Eye (tissue), 1 donor: ENCODE measurements at regions not wholly inside any gene's neighbourhood (a gene's known extent, or its start where the extent isn't known, plus 50 kb on each side); places are given as distances from the start of the nearest gene placed in this dataset.

Experiments
- DNase-seq: peaks from one replicate; pipeline ENCODE4 v3.0.0-alpha.2; 2015

- peak; percentile 41 for DNase-seq
These were observed 178.1 kb downstream of the FGF1 start for GRCh38 chr5:142507531-142508372.

GRCh38 chr5:142506756-142507155 is 179.1 kb downstream of the FGF1 start:
- peak; percentile 33 for DNase-seq

DNA sequence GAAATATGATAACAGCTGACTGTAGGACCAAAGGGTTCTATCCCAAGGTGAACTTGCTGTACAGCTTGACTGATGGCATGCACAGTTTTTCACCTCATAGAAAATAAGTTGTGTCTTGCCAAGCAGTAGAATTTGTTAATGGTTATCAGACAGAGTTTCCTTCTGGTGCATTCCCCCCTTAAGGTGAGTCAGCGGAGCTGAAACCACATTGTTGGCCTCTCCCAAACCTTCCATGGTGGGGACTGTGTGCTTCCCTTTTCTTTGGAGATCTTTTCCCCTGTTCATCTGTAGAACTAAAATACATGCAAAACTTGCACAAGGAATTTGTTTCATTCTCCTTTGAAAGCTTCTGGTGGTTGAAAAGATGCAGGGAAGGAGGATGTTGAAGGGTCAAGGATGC is 179.8 kb downstream of the FGF1 start:
- no peak for DNase-seq

- no peak for DNase-seq
These were observed 177.1 kb upstream of the SPRY4 start for GRCh38 chr5:142501890-142502289.

- DNase-seq: no peak
These were observed 175.5 kb upstream of the SPRY4 start for GRCh38 chr5:142500227-142500905.

DNA sequence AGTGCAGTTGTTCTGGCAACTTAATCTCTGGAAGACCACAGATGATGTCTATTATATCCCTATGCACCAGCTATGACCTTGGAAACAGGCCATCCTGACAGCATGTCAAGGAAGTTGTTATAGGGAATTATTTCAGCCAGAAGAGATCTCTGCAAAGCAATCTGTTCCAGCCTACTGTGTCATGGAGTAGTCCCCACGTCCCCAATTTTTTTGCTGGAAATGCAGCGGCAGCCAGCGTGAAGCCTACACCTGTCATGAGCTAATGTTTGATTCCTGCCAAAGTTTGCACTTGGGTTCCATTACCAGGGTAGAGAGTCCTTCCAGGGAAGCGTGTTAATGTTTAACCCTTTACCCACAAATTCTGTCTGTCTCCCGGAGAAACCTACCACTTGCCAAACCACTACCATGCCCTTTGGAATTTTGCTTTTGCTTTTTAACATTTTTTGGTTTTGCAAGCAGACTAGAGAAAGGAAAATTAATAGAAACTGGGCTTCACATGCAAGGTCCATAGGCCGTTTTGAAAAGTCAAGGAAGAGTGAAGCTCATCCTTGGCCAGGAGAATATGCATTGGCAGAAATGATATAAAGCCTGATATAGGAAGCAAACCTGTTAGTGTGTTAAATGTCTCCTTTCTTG is 174.9 kb upstream of the SPRY4 start:
- peak; percentile 39 for DNase-seq

DNA sequence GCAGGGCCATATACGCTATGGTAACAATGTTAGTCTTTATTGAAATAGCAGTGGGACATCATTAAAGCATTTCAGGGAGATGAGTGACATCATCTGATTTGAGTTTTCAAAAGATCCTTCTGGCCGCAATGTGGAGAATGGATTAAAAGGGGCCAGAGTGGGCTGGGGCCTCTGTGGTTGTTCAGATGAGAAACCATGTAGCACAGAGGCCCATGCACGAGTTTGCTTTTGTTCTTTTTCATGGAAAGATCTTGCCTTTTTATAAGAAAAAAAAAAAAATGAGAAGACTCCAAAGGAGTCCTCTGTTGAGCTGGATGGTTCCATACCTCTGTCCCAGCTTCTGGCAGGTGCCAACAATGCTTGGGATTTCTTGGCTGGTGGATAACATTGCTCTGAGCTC is 173.5 kb upstream of the SPRY4 start:
- DNase-seq: no peak

DNA sequence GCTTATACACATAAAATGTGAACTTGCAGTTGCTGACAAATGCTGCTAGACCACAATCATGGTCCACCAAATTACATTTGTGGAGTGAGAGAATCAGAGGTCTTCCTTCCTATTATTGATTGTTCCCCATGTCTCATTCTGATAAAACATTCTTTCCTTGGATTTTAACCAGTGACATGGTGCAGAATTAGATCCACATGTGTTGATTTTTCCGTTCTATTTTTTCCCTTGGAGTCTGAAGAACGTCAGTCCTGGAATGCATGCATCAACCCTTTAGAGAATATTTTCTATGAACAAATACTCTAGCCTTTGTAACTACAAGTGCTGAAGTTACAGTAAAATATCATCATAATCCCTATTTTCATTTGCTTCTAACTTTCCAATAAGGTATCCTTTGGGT is 170.7 kb upstream of the SPRY4 start:
- DNase-seq: peak; percentile 73

- no peak for DNase-seq
These were observed 169.2 kb upstream of the SPRY4 start for GRCh38 chr5:142493875-142494518.

DNA sequence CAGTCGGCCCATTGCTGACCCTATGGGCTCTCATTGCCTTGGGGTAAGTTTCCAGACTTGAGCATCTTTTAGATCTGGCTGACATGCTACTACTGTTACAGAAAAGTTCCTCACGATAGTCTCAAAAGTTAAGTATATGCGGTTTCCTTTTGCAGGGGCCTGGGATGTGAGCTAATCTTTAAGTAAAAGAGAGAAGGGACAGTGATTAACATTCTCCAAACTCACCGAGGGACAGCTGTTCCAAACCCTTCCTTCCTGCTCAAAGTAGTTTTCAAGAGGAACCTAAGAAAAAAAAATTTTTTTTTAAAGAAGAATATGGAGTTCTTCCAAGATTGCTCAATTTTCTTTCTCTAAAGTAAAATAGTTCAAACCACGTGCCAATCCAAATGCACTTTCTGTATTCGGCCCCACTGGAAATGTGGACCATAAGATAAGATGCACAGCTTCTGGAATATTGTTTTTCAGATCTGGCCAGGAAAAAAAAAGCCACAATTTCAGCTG is 168.0 kb upstream of the SPRY4 start:
- peak; percentile 44 for DNase-seq

DNA sequence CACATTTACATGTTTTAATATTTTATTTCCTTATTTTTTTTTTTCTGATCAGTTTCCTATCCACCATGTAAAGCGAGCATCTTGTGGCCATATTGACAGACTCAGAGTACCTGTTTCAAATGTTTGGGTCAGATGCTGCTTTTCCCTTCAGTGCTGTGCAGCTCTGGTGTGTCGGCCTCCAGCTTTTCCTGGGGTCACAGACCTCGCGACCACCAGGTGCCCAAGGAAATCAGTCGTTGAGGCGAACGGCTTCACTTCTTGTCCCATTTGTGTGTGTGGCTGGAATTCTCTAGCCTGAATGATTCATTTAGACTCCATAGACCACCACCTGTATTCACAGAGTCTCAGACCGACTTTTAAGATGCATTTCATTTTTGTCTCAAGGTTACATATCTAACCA is 166.9 kb upstream of the SPRY4 start:
- DNase-seq: no peak

GRCh38 chr5:142491270-142491669 is 166.4 kb upstream of the SPRY4 start:
- DNase-seq: peak; percentile 66

- no peak for DNase-seq
These were observed 161.8 kb upstream of the SPRY4 start for GRCh38 chr5:142486581-142486980.

GRCh38 chr5:142486020-142486419 is 161.2 kb upstream of the SPRY4 start:
- no peak for DNase-seq

DNA sequence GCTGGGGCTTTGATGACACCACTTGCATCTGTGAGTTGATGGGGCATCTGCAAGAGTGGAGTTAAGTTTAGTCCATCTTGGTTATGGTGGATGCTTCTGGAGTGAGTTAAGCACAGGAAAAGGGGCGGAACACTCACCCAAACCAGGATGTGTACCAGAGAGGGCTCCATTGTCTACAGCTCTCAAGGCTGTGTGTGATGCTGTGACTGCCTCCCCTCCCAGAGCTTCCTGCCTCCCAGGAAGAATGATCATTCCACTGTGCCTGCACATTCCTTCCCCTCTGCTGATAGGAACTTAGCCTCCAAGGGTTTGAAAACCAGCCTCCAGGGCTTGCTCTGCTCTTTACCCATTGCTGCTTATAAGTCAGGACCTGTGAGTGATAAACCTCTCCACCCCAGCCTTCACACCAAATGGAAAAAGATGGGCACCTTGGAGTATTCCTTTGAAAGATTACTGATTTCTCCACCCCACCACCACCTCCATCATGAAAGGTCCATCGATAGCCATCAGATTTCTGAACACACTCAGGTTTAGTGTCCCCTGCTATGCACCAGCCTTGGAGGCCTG is 160.1 kb upstream of the SPRY4 start:
- no peak for DNase-seq

DNA sequence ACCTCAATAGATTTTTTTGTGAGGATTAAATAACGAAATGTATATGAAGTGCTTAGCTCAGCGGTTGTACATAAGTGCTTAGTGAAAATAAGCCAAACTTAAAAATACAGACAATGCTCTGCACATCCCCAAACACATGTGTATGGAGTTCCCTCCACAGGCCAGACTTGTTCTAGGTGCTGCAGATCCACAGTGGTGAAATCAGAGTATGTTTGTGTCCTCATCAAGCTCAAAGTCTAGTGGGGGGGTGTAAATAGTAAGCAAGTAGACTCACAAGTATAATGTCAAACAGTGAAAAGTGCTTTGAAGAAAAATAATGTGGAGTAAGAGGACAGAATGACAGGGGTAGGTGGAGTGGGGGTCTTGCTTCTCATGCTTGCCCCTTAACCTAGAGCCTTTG is 157.4 kb upstream of the SPRY4 start:
- no peak for DNase-seq

DNA sequence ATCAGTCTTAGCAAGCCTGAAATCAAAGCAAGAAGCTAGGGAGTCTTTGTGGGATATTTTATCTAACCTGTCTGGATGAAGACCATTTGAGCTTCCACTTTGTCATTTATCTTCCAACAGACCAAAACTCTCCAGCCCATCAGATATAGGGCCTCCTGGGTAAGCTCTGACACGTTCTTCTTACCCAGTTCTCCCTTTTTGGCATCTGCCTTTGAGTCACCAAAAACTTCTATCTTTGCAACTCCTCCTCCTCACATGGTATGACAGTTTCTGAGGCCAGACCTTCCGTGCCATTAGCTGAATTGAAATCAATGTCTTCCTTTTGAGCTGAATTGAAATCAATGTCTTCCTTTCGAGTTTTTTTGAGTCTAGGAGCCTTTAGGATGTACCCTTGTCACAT is 156.6 kb upstream of the SPRY4 start:
- no peak for DNase-seq

DNA sequence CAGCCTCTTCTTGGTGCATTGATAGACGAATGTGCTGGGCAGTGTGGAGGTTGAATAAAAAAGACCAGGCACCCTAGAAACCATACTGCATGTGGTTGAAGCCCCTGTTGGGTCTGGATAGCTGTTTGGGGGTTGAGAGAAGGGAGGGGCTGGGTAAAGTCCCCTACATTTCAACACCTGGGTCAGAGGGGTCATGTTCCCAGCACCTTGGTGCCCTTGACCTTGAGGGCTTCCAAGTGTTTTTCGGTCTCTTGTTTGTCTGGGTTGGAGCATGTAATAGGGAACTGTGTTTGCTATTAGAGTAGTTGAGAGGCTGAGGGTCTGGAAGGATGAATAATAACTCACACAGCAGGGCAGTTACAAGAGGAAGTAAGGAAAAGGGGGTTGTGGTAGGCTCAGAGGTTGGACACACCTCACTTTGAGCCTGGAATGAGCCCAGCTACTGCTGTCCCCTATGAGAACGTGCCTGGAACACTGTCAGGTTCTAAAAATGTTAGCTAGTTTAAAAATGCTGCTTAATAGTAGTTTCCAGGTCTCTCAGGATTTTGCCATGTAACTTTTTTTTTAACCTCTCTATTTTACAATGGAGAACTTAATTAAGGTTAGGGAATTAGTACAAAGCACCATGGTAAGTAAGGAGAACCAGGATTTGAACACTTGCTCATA is 155.2 kb upstream of the SPRY4 start:
- no peak for DNase-seq

- DNase-seq: no peak
These were observed 154.3 kb upstream of the SPRY4 start for GRCh38 chr5:142479150-142479549.

DNA sequence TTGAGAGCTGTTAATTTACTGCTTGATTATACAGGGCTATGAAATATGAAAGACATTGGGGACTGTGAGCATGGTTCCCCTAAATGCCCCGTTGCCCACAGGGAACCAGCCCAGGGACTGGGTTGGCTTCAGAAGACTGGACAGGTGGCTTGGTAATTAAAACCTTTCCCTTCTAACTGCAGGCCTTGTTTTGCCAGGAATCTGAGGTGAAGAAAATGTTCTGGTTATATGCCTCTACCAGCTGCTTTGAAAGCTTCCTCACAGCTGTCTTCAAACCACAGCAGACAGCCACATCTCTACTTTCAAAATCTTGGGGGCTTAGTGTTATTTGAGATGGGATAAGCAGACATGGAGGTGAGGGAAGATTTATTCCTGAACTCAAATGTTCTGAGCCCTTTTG is 153.3 kb upstream of the SPRY4 start:
- no peak for DNase-seq

GRCh38 chr5:142475102-142475513 is 150.3 kb upstream of the SPRY4 start:
- peak; percentile 45 for DNase-seq

DNA sequence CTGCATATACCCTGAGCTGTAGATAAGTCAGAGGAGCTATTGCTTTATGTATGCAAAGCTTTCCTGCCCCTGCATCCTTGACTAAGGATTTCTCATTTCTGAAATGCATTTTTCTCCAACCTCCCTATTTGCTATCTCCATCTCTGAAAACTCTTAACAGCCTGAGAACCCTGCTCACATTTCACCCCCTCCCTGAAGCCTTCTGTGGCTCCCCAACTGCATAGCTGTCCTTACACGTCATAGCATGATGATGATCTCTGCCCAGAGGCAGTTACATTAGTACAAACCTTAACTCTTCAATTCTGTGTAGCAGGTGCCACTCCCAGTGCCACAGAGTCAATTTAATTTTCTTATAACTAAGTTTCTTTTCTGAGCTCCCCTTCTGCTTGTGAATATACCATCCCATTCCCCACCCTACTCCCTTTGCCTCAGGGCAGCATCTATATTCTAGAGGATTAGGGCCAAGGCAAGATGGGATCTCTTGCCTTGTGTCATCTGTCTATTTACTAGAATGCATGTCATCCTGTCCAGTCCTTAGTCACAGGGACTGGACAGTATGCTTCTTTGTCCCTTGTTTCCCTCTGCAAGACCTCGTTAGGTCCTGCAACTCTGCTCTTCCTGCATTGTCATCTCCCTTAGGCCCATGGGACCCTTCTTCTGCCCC is 149.7 kb upstream of the SPRY4 start:
- no peak for DNase-seq
